GM12891 (cell line): ENCODE measurements at regions not wholly inside any gene's neighbourhood (a gene's known extent, or its start where the extent isn't known, plus 50 kb on each side); places are given as distances from the start of the nearest gene placed in this dataset.
A peak's percentile ranks its signal among the peaks of the same experiment; 100 is the strongest.

Experiments used
- DNase-seq: peaks from one replicate; pipeline ENCODE4 v3.0.0; 2011; ENCODE audit warnings: low spot score; ENCODE audit not compliant: insufficient read length
- FAIRE-seq: peaks from 2 replicates; lab custom pipeline; 2011; peaks lifted over from hg19 to GRCh38; lab: Jason Lieb, UNC
- PAX5 ChIP-seq: IDR thresholded peaks from 2 replicates; pipeline ENCODE4 v1.6.1; 2011; ENCODE audit warnings: low read length, moderate library complexity, mild to moderate bottlenecking; ENCODE audit not compliant: insufficient read depth, severe bottlenecking
- POLR2A ChIP-seq: IDR thresholded peaks from 2 replicates; pipeline ENCODE4 v1.6.1; 2011; ENCODE audit warnings: low read depth, low read length, control low read depth
- POLR2AphosphoS5 ChIP-seq: IDR thresholded peaks from 2 replicates; pipeline ENCODE4 v1.6.1; 2011; ENCODE audit warnings: low read depth, low read length, control low read depth
- POU2F2 ChIP-seq: IDR thresholded peaks from 2 replicates; pipeline ENCODE4 v1.6.1; 2011; ENCODE audit warnings: low read depth, mild to moderate bottlenecking, control low read depth, low read length, moderate library complexity
- SPI1 ChIP-seq: IDR thresholded peaks from 2 replicates; pipeline ENCODE4 v1.6.1; 2011; ENCODE audit warnings: low read depth, low read length, control low read depth
- TAF1 ChIP-seq: IDR thresholded peaks from 2 replicates; pipeline ENCODE4 v1.6.1; 2011; ENCODE audit warnings: low read depth, low read length, control low read depth

DNA sequence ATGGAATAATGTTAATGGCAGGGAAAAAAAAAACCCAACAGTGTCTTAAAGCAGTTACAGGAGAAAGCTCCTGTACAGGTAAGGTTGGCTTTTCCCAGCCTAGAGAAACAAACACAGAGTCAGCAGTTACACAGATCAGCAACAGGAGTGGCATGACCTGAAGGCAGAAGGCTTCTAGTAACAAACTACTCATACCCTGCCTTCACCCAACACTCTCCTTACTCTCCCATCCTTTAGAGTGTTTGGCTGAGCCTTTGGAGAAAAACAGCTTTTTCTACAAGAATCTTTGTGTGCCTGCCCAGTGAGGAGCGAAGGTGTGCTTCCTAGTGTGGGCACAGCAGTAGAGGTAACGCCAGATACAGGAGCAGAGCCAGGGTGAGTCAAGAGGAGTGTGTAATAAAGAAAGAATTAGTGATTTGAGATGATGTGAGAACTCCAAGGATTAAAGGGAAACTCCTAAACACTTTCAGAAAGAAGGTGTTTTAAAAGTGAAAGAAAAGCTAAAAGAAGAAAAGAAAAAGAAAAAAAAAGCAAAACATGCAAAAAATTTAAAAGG, 152.7 kb downstream of the POLR2M start:
- no peak for DNase-seq
- no peak for FAIRE-seq
- no peak for TF ChIP-seq TAF1
- TF ChIP-seq POU2F2: no peak
- no peak for TF ChIP-seq POLR2A
- no peak for TF ChIP-seq PAX5
- no peak for TF ChIP-seq POLR2AphosphoS5
- TF ChIP-seq SPI1: no peak

DNA sequence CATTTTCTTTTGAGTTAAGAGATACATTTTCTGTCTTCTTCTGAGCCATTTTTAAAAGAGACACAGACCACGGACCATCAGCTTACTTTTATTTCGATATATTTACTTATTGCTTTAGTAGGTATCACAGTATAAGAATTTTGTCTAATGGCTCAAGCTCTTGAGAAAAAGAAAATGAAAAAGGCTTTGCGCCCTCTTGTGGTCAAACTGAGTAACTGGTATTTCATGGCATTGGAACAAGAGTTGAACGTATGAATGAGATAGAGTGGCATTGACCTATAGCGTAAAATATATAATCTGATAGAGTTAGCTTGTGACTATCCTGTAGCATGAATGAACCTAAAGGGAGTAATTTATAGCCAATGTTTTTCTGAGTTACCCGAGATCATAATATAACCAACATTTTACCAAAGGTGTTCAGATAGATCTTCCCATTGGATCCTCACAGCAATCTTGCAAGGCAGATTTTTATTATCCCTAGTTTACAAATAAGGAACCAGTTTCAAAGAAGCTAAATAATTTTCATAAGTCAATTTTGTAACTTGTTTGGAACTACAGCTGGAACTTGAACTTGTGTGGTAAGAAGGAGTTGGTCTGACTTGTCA, 154.6 kb downstream of the POLR2M start:
- TF ChIP-seq POLR2AphosphoS5 (no peak), SPI1 (no peak)

DNA sequence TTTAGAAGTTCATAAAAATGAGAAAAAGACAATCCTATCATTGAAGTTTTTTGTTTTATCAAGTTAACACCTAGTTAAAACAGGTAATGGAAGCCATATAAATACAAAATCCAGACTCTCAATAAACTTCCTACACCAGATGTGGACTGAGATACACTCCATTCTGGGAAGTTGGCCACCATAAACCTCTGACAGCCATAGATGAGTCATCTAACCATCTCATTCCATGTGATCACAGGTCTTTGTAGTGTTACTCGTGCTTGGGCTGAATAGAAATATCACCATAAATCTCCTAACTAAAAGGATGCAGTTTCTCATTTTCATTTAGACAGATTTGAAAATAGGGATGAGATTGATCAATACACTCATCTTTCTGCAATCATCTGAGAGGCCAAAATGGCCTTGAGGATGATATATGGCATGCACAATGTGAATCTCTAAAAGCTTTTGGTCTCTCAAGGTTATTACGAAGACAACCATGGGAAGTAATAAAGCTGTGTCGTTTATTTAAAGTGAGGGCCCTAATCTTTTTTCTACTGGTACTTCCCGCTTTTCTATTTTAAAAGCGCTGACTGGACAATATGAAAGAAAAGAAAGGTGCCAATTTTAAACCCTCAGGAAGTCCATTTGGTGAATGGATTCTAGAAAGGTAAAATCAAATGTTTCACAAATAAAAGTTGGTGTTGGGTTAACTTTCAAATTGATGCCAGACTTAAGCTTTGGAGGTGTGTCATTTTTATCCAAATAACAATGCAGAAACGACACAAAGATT, 155.5 kb downstream of the POLR2M start:
- TF ChIP-seq POU2F2 (no peak), PAX5 (no peak), TAF1 (no peak), POLR2AphosphoS5 (no peak), POLR2A (no peak), SPI1 (no peak)
- FAIRE-seq: no peak
- DNase-seq: no peak

More for the DNA sequence above, 154.6 kb downstream of the POLR2M start:
- DNase-seq (peak; percentile 4), FAIRE-seq (peak; percentile 48)

DNA sequence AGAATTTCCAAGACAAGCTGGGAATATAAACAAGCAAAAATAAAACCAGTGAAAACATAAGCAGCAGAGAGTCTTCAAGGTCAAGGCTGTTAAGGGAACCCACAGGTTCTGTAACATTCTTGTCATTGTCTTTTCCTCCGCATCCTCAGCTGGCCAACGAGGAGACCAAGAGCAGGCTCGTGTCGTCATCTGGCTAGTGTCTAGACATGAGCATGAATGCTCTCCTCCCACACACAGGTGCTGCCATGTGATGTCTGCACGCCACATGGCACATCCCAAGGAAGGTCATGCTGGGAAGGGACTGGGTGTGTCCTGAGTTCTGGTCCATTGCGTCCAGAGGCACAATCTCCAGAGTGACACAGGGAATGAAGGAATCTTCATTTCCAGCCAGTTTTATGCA, 156.2 kb downstream of the POLR2M start:
- DNase-seq: no peak
- TF ChIP-seq POU2F2: no peak
- no peak for TF ChIP-seq POLR2AphosphoS5
- no peak for TF ChIP-seq SPI1
- no peak for TF ChIP-seq TAF1
- TF ChIP-seq PAX5: no peak
- TF ChIP-seq POLR2A: no peak
- FAIRE-seq: no peak

DNA sequence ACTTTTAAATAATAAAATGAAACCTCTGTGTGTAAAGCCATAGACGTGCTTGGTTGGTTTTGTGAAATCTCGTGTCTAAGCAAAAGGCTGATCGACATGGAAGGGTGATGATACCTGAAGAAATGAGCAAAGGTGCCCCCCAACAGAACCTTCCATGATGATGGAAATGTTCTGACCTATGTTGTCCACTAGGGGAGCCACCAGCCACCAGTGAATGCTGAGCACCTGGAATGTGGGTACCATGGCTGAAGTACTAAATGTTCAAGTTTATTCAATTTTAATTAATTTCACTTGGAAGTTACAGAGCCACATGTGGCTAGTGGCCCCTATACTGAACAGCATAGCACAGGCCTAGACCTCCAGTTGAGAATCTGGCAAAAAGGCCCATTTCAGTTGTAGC, 158.8 kb downstream of the POLR2M start:
- FAIRE-seq (no peak), DNase-seq (no peak)
- no peak for TF ChIP-seq SPI1
- no peak for TF ChIP-seq TAF1
- no peak for TF ChIP-seq POLR2AphosphoS5
- TF ChIP-seq POU2F2: no peak
- no peak for TF ChIP-seq PAX5
- TF ChIP-seq POLR2A: no peak

DNA sequence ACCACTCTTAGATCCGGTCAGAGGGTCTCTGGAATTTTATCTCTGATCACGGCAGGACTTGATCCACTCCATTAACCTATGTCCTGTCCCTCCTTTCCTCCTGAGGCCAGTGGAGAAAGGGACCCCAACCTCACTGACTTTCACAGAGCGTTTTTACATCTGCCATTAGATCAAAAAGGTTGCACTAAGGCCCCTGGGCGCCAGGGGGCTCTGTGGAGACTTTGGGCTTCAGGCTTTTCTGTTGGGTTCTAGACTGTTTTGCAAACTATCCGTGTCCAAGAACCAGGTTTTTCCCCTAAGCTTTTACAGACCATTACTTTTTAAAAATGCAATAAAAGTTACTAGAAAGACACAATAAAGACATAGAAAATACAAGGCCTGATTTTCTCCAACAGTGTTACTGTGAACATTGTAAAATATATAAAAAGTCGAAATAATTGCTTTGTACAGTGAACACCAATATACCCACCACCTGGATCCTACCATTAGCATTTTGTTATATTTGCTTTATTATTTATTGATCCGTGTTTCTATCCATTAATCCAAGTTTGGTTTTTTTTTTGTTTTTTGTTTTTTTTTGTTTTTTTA, 159.7 kb downstream of the POLR2M start:
- DNase-seq (peak; percentile 3), FAIRE-seq (no peak)

DNA sequence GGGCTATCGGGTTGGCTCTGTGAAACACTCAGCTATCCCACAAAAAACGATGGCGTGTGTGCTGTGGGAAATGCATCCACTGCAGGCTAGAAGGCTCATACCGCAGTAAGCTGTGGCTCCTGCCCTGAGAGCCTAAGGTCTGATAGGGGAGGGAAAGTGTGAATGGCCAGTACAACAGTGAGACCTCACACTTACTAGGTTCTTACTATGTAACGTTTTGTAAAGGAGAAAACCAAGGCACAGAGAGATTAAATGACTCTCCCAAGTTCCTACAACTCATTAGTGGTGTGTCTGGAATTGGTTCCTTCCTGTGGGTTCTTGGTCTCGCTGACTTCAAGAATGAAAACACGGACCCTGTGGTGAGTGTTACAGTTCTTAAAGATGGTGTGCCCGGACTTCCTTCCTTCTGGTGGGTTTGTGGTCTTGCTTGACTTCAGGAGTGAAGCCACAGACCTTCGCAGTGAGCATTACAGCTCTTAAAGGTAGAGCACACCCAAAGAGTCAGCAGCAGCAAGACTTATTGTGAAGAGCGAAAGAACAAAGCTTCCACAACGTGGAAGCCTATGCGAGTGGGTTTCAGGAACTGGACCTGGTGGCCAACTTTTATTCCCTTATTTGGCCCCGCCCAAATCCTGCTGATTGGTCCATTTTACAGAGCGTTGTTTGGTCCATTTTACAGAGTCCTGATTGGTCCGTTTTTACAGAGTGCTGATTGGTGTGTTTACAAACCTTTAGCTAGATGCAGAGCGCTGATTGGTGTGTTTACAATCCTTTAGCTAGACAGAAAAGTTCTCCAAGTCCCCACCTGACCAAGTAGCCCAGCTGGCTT, 161.7 kb downstream of the POLR2M start:
- FAIRE-seq (no peak), DNase-seq (no peak)
- TF ChIP-seq POU2F2 (no peak), POLR2A (no peak), SPI1 (no peak), TAF1 (no peak), POLR2AphosphoS5 (no peak), PAX5 (no peak)

More for the DNA sequence above, 159.7 kb downstream of the POLR2M start:
- TF ChIP-seq POLR2AphosphoS5 (no peak), SPI1 (no peak), POLR2A (no peak), PAX5 (no peak), POU2F2 (no peak), TAF1 (no peak)

DNA sequence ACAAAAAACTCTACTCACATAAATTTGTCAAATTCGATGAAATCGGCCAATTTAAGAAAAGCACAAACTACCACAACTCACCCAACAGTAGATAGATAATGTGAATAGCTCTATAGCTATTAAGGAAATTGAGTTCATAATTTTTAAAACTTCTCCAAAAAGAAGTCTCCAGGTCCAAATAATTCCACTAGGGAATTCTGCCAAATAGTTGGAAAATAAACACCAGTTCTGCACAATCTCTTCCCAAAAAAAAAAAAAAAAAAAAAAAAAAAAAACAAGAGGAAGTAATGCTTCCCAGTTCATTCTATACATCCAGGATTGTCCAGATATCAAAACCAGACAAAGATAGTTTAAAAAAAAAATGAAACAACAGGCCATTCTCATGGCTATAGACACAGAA, 164.2 kb downstream of the POLR2M start:
- no peak for FAIRE-seq
- DNase-seq: no peak
- TF ChIP-seq SPI1 (no peak), POU2F2 (no peak), POLR2AphosphoS5 (no peak), TAF1 (no peak), POLR2A (no peak)
